Liver (tissue), 3 donors: ENCODE measurements at regions not wholly inside any gene's neighbourhood (a gene's known extent, or its start where the extent isn't known, plus 50 kb on each side); places are given as distances from the start of the nearest gene placed in this dataset.

Experiments
- CTCF ChIP-seq: fragments of 150-350 bp; IDR thresholded peaks from 2 replicates; pipeline ENCODE4 v1.5.1; 2017; ENCODE audit warnings: improper control_type of control experiment, low read depth, low read length; ENCODE audit not compliant: missing input control
- JUND ChIP-seq, 2 donors: IDR thresholded peaks; 2 replicates each; pipeline ENCODE4 v1.6.1; 2016; ENCODE audit warnings: antibody characterized with exemption in 2 of 2
- MAX ChIP-seq: IDR thresholded peaks from 2 replicates; pipeline ENCODE4 v1.6.1; 2016; ENCODE audit warnings: antibody characterized with exemption
- RAD21 ChIP-seq, 2 donors: IDR thresholded peaks; 2 replicates each; pipeline ENCODE4 v1.6.1; 2016; ENCODE audit warnings: antibody characterized with exemption in 2 of 2, mild to moderate bottlenecking in 2 of 2
- REST ChIP-seq: IDR thresholded peaks from 2 replicates; pipeline ENCODE4 v1.6.1; 2016; ENCODE audit warnings: antibody characterized with exemption, mild to moderate bottlenecking
- SP1 ChIP-seq: IDR thresholded peaks from 2 replicates; pipeline ENCODE4 v1.6.1; 2018; ENCODE audit warnings: antibody characterized with exemption, mild to moderate bottlenecking
- TF ChIP-seq, protein P1 (sequence below): IDR thresholded peaks from 2 replicates; pipeline ENCODE4 v1.6.1; 2016; ENCODE audit warnings: antibody characterized with exemption
- donor health status: healthy.
- donor health status: healthy.

- TF ChIP-seq RAD21 (IDR thresholded peaks at IDR 0.05): no peak
- TF ChIP-seq CTCF: no peak
- TF ChIP-seq, protein P1, sequence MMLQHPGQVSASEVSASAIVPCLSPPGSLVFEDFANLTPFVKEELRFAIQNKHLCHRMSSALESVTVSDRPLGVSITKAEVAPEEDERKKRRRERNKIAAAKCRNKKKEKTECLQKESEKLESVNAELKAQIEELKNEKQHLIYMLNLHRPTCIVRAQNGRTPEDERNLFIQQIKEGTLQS: no peak
- no peak for TF ChIP-seq REST
- TF ChIP-seq MAX: no peak
- TF ChIP-seq SP1: no peak
- no peak for TF ChIP-seq JUND (IDR thresholded peaks at IDR 0.05)
Observed at GRCh38 chr18:47545613-47546012, 294.2 kb upstream of the SKOR2 start.
